Neuronal stem cell (in vitro differentiated cells): ENCODE measurements at regions not wholly inside any gene's neighbourhood (a gene's known extent, or its start where the extent isn't known, plus 50 kb on each side); places are given as distances from the start of the nearest gene placed in this dataset.

Source experiments
- DNase-seq: peaks from one replicate; pipeline ENCODE4 v3.0.0-alpha.2; 2013; ENCODE audit warnings: low spot score
- H2AFZ ChIP-seq: one replicate; pipeline ENCODE4 v1.6.1; 2013; ENCODE audit warnings: mild to moderate bottlenecking, low read length, inconsistent platforms
- H2AK5ac ChIP-seq: 2 replicates; pipeline ENCODE4 v1.6.1; 2013; ENCODE audit warnings: low read depth, mild to moderate bottlenecking, inconsistent platforms, low read length, moderate library complexity, mixed read lengths
- H2BK120ac ChIP-seq: 2 replicates; pipeline ENCODE4 v1.6.1; 2013; ENCODE audit warnings: low read depth, mild to moderate bottlenecking, inconsistent platforms, low read length, moderate library complexity, mixed read lengths
- H2BK12ac ChIP-seq: one replicate; pipeline ENCODE4 v1.6.1; 2013; ENCODE audit warnings: low read length, inconsistent platforms
- H2BK15ac ChIP-seq: 2 replicates; pipeline ENCODE4 v1.6.1; 2013; ENCODE audit warnings: mild to moderate bottlenecking, low read length, inconsistent platforms, mixed read lengths
- H2BK5ac ChIP-seq: one replicate; pipeline ENCODE4 v1.6.1; 2013; ENCODE audit warnings: inconsistent platforms, mild to moderate bottlenecking, low read length, moderate library complexity
- H3K14ac ChIP-seq: one replicate; pipeline ENCODE4 v1.6.1; 2013; ENCODE audit warnings: low read length, inconsistent platforms
- H3K18ac ChIP-seq: 2 replicates; pipeline ENCODE4 v1.6.1; 2013; ENCODE audit warnings: low read length, inconsistent platforms
- H3K23ac ChIP-seq: 2 replicates; pipeline ENCODE4 v1.6.1; 2013; ENCODE audit warnings: low read depth, mild to moderate bottlenecking, mixed read lengths, low read length, inconsistent platforms; ENCODE audit not compliant: poor library complexity
- H3K27ac ChIP-seq: replicated peaks from 3 replicates; pipeline ENCODE4 v1.5.1; 2013; ENCODE audit warnings: low read length, inconsistent platforms
- H3K27me3 ChIP-seq, 3 experiments: 2 replicates each; pipeline ENCODE4 v1.6.1; 2013; ENCODE audit warnings: low read length in 3 of 3, mild to moderate bottlenecking in 2 of 3, inconsistent platforms in 1 of 3, low read depth in 1 of 3, mixed read lengths in 1 of 3, moderate library complexity in 1 of 3; ENCODE audit not compliant: control insufficient read depth in 3 of 3, insufficient read depth in 3 of 3
- H3K36me3 ChIP-seq, 2 donors: replicated peaks in 1 of 2; 2 replicates each; pipeline ENCODE4 v1.6.1; 2013; ENCODE audit warnings: low read length in 2 of 2; ENCODE audit not compliant: control insufficient read depth in 2 of 2, insufficient read depth in 2 of 2
- H3K4ac ChIP-seq: 2 replicates; pipeline ENCODE4 v1.6.1; 2013; ENCODE audit warnings: inconsistent platforms, mild to moderate bottlenecking, low read length, moderate library complexity
- H3K4me1 ChIP-seq, 2 donors: 1 replicate in 1 of 2; 2 replicates in 1 of 2; pipeline ENCODE4 v1.6.1; 2013; ENCODE audit warnings: low read length in 2 of 2, low read depth in 1 of 2; ENCODE audit not compliant: control insufficient read depth in 2 of 2, insufficient read depth in 1 of 2
- H3K4me2 ChIP-seq: one replicate; pipeline ENCODE4 v1.6.1; 2013; ENCODE audit warnings: mild to moderate bottlenecking, low read length, inconsistent platforms; ENCODE audit not compliant: insufficient read depth, poor library complexity, severe bottlenecking
- H3K4me3 ChIP-seq, 2 donors: 2 replicates each; pipeline ENCODE4 v1.5.1; 2013; ENCODE audit warnings: low read length in 2 of 2, mild to moderate bottlenecking in 2 of 2, inconsistent platforms in 1 of 2, moderate library complexity in 1 of 2
- H3K79me1 ChIP-seq: one replicate; pipeline ENCODE4 v1.6.1; 2013; ENCODE audit warnings: low read depth, mild to moderate bottlenecking, inconsistent platforms, low read length, moderate library complexity
- H3K9ac ChIP-seq: one replicate; pipeline ENCODE4 v1.6.1; 2013; ENCODE audit warnings: mild to moderate bottlenecking, low read depth, low read length, inconsistent platforms; ENCODE audit not compliant: poor library complexity
- H3K9me3 ChIP-seq, 2 donors: replicated peaks in 1 of 2; 2 replicates each; pipeline versions ENCODE3 to v1.6.1; 2013; ENCODE audit warnings: low read length in 2 of 2, mild to moderate bottlenecking in 2 of 2, inconsistent platforms in 1 of 2, low read depth in 1 of 2, mixed read lengths in 1 of 2, moderate library complexity in 1 of 2; ENCODE audit not compliant: control insufficient read depth in 2 of 2, insufficient read depth in 1 of 2
- H4K8ac ChIP-seq: one replicate; pipeline ENCODE4 v1.6.1; 2013; ENCODE audit warnings: low read depth, mild to moderate bottlenecking, inconsistent platforms, low read length, moderate library complexity
- H4K91ac ChIP-seq: one replicate; pipeline ENCODE4 v1.6.1; 2013; ENCODE audit warnings: low read length, low read depth, mild to moderate bottlenecking, inconsistent platforms; ENCODE audit not compliant: poor library complexity
- WGBS, 2 donors: extraction: QIAGEN DNeasy Blood & Tissue Kit; methylation state at CpG; one replicate each; pipeline ENCODE4 v1.1.7; 2013; ENCODE audit warnings: missing lambda C conversion rate in 2 of 2, mixed read lengths in 1 of 2; ENCODE audit not compliant: insufficient read length in 2 of 2, insufficient replicate concordance in 1 of 2; ENCODE audit errors: extremely low coverage in 2 of 2; 5-methylcytosine and 5-hydroxymethylcytosine counted together

GRCh38 chr16:72369274-72369673 is 197.3 kb upstream of the PMFBP1 start:
- H2BK120ac ChIP-seq, result no peak overlapping the region
- no peak for DNase-seq
- no peak overlapping the region for H3K4me2 ChIP-seq
- no peak overlapping the region for H4K91ac ChIP-seq
- H3K4me1 ChIP-seq, result peaks cover 14 to 42% of the 10 kb centered on the region in 2 donors
- H3K23ac ChIP-seq, result no peak overlapping the region
- H3K27ac ChIP-seq, result no peak overlapping the region
- no peak overlapping the region for H3K4me3 ChIP-seq
- no peak overlapping the region for H3K4ac ChIP-seq
- no peak overlapping the region for H2BK12ac ChIP-seq
- peaks cover 0 to 18% of the 10 kb centered on the region in 2 donors for H3K9me3 ChIP-seq
- H3K9ac ChIP-seq, result no peak overlapping the region
- H2BK5ac ChIP-seq, result no peak overlapping the region
- no peak overlapping the region for H2AFZ ChIP-seq
- no peak overlapping the region for H3K14ac ChIP-seq
- H4K8ac ChIP-seq, result no peak overlapping the region
- no peaks in the 10 kb centered on the region for H3K27me3 ChIP-seq
- no peak overlapping the region for H2BK15ac ChIP-seq
- H3K36me3 ChIP-seq, result no peaks in the 10 kb centered on the region
- no CpG with 5 or more reads among the region's 1 CpG for WGBS, 2 donors
- H2AK5ac ChIP-seq, result no peak overlapping the region
- no peaks in the 10 kb centered on the region for H3K79me1 ChIP-seq
- H3K18ac ChIP-seq, result no peak overlapping the region

- DNase-seq, result no peak
- Histone ChIP-seq H3K4ac (no peak overlapping the region), H2BK12ac (no peak overlapping the region), H3K27me3 (no peaks in the 10 kb centered on the region), H2AK5ac (no peak overlapping the region), H3K4me2 (no peak overlapping the region), H3K27ac (no peak overlapping the region), H2BK120ac (no peak overlapping the region), H3K9me3 (peaks cover 0 to 18% of the 10 kb centered on the region in 2 donors), H3K18ac (no peak overlapping the region), H3K14ac (no peak overlapping the region), H2BK15ac (no peak overlapping the region), H4K8ac (no peak overlapping the region), H3K23ac (no peak overlapping the region), H3K4me3 (no peak overlapping the region), H2AFZ (no peak overlapping the region), H3K9ac (no peak overlapping the region), H3K79me1 (no peaks in the 10 kb centered on the region), H2BK5ac (no peak overlapping the region), H3K4me1 (peaks cover 13 to 42% of the 10 kb centered on the region in 2 donors), H4K91ac (no peak overlapping the region), H3K36me3 (no peaks in the 10 kb centered on the region)
These were observed 195.9 kb upstream of the PMFBP1 start for GRCh38 chr16:72367851-72368250.

GRCh38 chr16:72362973-72363372 is 191.0 kb upstream of the PMFBP1 start:
- Histone ChIP-seq H2BK15ac (no peak overlapping the region), H3K4me3 (no peak overlapping the region), H2AFZ (no peak overlapping the region), H2BK120ac (no peak overlapping the region), H2BK5ac (no peak overlapping the region), H3K79me1 (no peaks in the 10 kb centered on the region), H2AK5ac (no peak overlapping the region), H4K91ac (no peak overlapping the region), H3K9me3 (peaks cover 0 to 18% of the 10 kb centered on the region in 2 donors), H3K4me2 (no peak overlapping the region), H3K27me3 (no peaks in the 10 kb centered on the region), H3K18ac (no peak overlapping the region), H3K14ac (no peak overlapping the region), H3K4ac (no peak overlapping the region), H3K23ac (no peak overlapping the region), H3K36me3 (peaks cover 0 to 2% of the 10 kb centered on the region in 2 donors), H4K8ac (no peak overlapping the region), H3K9ac (no peak overlapping the region), H3K27ac (no peak overlapping the region), H3K4me1 (peaks cover 0 to 11% of the 10 kb centered on the region in 2 donors), H2BK12ac (no peak overlapping the region)
- no CpG with 5 or more reads among the region's 3 CpGs for WGBS, 2 donors
- DNase-seq, result no peak

- no peak for DNase-seq
- H3K4me2 ChIP-seq, result no peak overlapping the region
- H3K9me3 ChIP-seq, result peaks cover 0 to 18% of the 10 kb centered on the region in 2 donors
- H3K27me3 ChIP-seq, result no peaks in the 10 kb centered on the region
- H2BK5ac ChIP-seq, result no peak overlapping the region
- peaks cover 0 to 2% of the 10 kb centered on the region in 2 donors for H3K36me3 ChIP-seq
- H2BK120ac ChIP-seq, result no peak overlapping the region
- H4K91ac ChIP-seq, result no peak overlapping the region
- H3K18ac ChIP-seq, result no peak overlapping the region
- no peak overlapping the region for H3K14ac ChIP-seq
- WGBS, 2 donors, result no CpG with 5 or more reads among the region's 4 CpGs
- H3K23ac ChIP-seq, result no peak overlapping the region
- no peak overlapping the region for H3K4ac ChIP-seq
- no peak overlapping the region for H4K8ac ChIP-seq
- no peak overlapping the region for H2BK15ac ChIP-seq
- no peak overlapping the region for H3K4me3 ChIP-seq
- no peak overlapping the region for H2BK12ac ChIP-seq
- H3K27ac ChIP-seq, result no peak overlapping the region
- no peak overlapping the region for H2AFZ ChIP-seq
- no peak overlapping the region for H2AK5ac ChIP-seq
- peaks cover 0 to 11% of the 10 kb centered on the region in 2 donors for H3K4me1 ChIP-seq
- H3K79me1 ChIP-seq, result no peaks in the 10 kb centered on the region
- H3K9ac ChIP-seq, result no peak overlapping the region
These were observed 190.5 kb upstream of the PMFBP1 start for GRCh38 chr16:72362476-72362875.
